Right ventricle myocardium inferior (tissue), 1 donor: ENCODE measurements at regions not wholly inside any gene's neighbourhood (a gene's known extent, or its start where the extent isn't known, plus 50 kb on each side); places are given as distances from the start of the nearest gene placed in this dataset.

ENCODE experiments used
- ATAC-seq: fragments of 200-7000 bp; cut with Tn5 transposase; one replicate; pipeline ENCODE4 v1.9.1; 2020; ENCODE audit warnings: mild to moderate bottlenecking, moderate library complexity
- DNase-seq: peaks from one replicate; pipeline ENCODE4 v3.0.0; 2021; ENCODE audit errors: missing footprints
- intact Hi-C: fragments of 100-400 bp; cut with DNase I; formaldehyde crosslinking; loops from one replicate; pipeline ENCODE4 v1.11.0; 2022
- donor health status: DM: no; HTN: yes; CAD: no; lungs with severe emphysema.

DNA sequence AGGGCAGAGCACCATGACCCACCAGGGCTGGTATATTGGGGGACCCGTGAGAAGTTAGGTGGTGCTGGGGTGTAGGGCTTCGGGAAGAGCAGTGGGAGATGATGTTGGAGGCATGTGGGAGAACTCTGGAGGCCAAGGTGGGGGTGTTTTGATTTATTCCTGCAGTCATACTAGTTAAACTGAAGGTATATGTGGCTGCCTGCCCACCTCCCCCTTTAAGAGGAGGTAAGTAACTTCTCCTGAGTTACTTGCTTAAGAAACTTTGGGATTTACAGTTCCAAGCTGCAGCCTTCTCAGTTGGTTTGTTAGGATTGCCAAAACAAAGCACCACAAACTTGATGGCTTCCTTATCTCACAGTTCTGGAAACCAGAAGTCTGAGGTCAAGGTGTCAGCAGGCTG is 73.1 kb upstream of the AGBL1 start:
- intact Hi-C loops: no loop called here
- DNase-seq: no peak
- ATAC-seq: no peak

- intact Hi-C loops: no loop called here
- DNase-seq: no peak
- ATAC-seq: no peak
These were observed 69.9 kb upstream of the AGBL1 start for GRCh38 chr15:86009727-86010126.

- DNase-seq: no peak
- intact Hi-C loops: no loop called here
- no peak for ATAC-seq
These were observed 69.3 kb upstream of the AGBL1 start for GRCh38 chr15:86010398-86010797.

GRCh38 chr15:86010891-86011290 is 68.8 kb upstream of the AGBL1 start:
- intact Hi-C loops: no loop called here
- DNase-seq: no peak
- ATAC-seq: no peak

DNA sequence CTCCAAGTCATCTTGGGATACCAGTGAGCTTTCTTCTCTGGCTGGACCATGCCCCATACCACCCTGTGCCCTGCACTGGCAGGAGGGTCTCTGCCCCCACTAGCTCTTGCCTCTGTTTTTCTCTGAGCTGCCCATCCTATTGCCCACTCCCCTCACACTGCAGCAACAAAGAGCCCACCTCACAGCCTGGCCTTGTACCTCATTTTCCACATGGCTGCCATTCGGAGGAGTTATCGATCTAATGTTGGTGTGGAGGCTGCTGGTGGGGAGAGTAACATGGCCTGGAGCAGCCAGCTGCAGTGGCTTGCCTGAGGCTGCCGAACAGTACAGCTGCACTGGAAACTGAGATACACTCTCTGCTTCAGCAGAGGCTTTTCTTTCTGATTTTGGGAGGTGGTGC is 65.7 kb upstream of the AGBL1 start:
- DNase-seq: no peak
- ATAC-seq: no peak
- intact Hi-C loops: no loop called here

GRCh38 chr15:86016750-86017149 is 62.9 kb upstream of the AGBL1 start:
- ATAC-seq (no peak), DNase-seq (no peak)
- intact Hi-C loops: no loop called here

- DNase-seq (no peak), ATAC-seq (no peak)
- intact Hi-C loops: no loop called here
These were observed 61.0 kb upstream of the AGBL1 start for GRCh38 chr15:86018679-86019078.

DNA sequence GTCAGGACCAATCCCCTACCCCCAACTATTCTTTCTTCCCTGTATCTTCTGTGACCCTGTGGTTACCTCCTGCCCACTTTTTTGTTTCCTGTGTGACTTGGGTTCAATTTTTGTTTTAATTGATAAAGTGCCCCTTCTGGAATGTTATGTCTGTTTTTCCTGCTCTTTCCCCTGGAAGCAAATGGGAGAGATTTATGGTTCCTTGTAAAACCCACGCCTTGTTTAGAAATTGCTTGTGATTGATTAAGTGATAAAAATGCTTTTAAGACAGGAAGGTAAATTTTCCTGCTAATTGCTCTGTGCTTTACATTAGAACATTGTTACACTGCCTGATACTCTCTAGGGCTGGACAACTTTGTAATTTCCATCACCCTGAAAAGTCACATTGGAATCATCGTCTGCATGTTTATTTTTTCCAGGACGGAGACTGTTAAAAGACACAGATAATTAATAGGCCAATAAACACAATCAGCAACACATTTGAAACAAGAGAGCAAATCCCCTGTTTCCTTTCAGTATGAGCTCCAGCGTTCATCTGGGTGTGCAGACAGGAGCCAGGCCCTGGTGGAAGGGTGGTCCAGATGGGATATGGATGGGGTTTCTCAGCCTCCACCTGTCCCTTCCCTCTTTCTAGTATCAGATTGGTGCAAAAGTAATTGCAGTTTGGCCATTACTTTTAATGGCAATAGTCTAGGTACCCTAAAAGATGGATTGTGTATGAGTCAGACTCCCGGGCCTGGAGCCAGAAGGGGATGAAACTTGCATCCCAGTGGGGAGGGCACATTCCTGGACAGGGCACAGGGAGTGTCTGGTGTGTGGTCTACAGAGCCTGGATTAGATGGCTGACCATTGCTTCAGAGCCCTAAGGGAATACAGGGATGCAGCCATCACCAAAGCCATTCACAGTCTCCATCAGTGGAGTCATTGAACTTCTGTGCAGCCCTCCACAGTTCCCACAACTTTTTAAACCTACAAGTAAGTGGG is 58.1 kb upstream of the AGBL1 start:
- no peak for DNase-seq
- intact Hi-C loops: no loop called here
- no peak for ATAC-seq

DNA sequence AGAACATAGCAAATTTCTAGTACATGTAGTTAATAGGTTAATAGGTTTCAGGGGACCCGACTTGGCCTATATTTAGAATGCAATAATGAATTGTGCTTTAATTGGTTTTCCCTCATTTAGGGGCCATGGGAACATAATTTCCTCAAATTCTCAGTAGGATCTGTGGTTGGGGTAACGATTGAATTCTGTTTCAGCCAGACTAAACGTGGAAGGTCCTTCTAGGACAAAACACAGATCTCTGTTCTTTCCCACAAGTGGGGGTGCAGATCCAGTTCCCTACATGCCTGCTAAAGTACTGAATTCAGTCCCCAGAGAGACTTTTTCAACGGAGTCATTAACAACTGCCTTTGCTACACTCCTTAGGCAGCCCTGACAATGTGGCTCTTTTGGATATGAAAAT is 50.7 kb upstream of the AGBL1 start:
- no peak for DNase-seq
- ATAC-seq: no peak
- intact Hi-C loops: no loop called here
